ENCODE measurements at regions not wholly inside any gene's neighbourhood (a gene's known extent, or its start where the extent isn't known, plus 50 kb on each side); places are given as distances from the start of the nearest gene placed in this dataset.

DNA sequence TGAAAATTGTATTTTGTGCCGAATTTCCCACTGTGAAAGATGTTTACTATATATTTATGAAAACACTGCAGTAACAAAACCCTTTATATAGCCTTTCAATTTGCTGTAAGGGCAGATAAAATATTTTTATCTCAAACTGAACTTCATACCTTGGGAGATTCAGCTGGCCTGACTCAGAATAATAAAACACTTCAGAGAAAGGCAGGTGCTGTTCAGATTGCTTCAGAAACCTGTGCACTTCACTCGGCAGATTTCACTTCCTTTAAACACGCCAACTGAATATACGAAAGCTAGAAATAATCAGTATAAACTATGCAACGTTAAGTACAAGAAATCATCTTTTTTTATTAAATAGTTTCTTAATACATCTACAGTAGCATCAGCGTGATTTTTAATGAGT, 839.1 kb upstream of the RBFOX1 start:
- H3K36me3 ChIP-seq (ENCODE audit: control insufficient read depth, insufficient read depth, low read length) = no peaks in the 10 kb centered on the region
- H2BK20ac ChIP-seq (ENCODE audit: low read depth, low read length) = no peak overlapping the region
- TF ChIP-seq SMC3 (IDR thresholded peaks at IDR 0.05; ENCODE audit: low read depth, low read length) = no peak
- TF ChIP-seq MXI1 (IDR thresholded peaks at IDR 0.05; ENCODE audit: borderline replicate concordance, low read depth, low read length) = no peak
- TF ChIP-seq, protein P1, sequence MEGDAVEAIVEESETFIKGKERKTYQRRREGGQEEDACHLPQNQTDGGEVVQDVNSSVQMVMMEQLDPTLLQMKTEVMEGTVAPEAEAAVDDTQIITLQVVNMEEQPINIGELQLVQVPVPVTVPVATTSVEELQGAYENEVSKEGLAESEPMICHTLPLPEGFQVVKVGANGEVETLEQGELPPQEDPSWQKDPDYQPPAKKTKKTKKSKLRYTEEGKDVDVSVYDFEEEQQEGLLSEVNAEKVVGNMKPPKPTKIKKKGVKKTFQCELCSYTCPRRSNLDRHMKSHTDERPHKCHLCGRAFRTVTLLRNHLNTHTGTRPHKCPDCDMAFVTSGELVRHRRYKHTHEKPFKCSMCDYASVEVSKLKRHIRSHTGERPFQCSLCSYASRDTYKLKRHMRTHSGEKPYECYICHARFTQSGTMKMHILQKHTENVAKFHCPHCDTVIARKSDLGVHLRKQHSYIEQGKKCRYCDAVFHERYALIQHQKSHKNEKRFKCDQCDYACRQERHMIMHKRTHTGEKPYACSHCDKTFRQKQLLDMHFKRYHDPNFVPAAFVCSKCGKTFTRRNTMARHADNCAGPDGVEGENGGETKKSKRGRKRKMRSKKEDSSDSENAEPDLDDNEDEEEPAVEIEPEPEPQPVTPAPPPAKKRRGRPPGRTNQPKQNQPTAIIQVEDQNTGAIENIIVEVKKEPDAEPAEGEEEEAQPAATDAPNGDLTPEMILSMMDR (conservative IDR thresholded peaks at IDR 0.05; ENCODE audit: low read depth, low read length) = no peak
- TF ChIP-seq MAZ (IDR thresholded peaks at IDR 0.05; ENCODE audit: borderline replicate concordance, low read depth, low read length) = no peak
- TF ChIP-seq MAFK (IDR thresholded peaks at IDR 0.05; ENCODE audit: low read depth, low read length) = no peak
- TF ChIP-seq, protein P2, sequence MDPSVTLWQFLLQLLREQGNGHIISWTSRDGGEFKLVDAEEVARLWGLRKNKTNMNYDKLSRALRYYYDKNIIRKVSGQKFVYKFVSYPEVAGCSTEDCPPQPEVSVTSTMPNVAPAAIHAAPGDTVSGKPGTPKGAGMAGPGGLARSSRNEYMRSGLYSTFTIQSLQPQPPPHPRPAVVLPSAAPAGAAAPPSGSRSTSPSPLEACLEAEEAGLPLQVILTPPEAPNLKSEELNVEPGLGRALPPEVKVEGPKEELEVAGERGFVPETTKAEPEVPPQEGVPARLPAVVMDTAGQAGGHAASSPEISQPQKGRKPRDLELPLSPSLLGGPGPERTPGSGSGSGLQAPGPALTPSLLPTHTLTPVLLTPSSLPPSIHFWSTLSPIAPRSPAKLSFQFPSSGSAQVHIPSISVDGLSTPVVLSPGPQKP (IDR thresholded peaks at IDR 0.05; ENCODE audit: borderline replicate concordance, low read depth, low read length) = no peak
- no peak for TF ChIP-seq BHLHE40 (IDR thresholded peaks at IDR 0.05; ENCODE audit: low read depth, low read length)
- no peak for TF ChIP-seq RFX5 (IDR thresholded peaks at IDR 0.05; ENCODE audit: low read depth, low read length)
- no peak for TF ChIP-seq RCOR1 (IDR thresholded peaks at IDR 0.05; ENCODE audit: insufficient replicate concordance, low read length)
- TF ChIP-seq, protein P3, sequence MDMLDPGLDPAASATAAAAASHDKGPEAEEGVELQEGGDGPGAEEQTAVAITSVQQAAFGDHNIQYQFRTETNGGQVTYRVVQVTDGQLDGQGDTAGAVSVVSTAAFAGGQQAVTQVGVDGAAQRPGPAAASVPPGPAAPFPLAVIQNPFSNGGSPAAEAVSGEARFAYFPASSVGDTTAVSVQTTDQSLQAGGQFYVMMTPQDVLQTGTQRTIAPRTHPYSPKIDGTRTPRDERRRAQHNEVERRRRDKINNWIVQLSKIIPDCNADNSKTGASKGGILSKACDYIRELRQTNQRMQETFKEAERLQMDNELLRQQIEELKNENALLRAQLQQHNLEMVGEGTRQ (IDR thresholded peaks at IDR 0.05; ENCODE audit: low read depth, low read length) = no peak
- TF ChIP-seq CHD1 (IDR thresholded peaks at IDR 0.05; ENCODE audit: low read depth, low read length) = no peak
- TF ChIP-seq FOS (IDR thresholded peaks at IDR 0.05; ENCODE audit: low read depth, low read length) = no peak
- no peak for TF ChIP-seq CEBPB (IDR thresholded peaks at IDR 0.05; ENCODE audit: low read depth, low read length)
- TF ChIP-seq NFE2L2 (IDR thresholded peaks at IDR 0.05; ENCODE audit: low read depth, low read length) = no peak
- no peak for TF ChIP-seq RAD21 (IDR thresholded peaks at IDR 0.05; ENCODE audit: low read length)
- no peaks in the 10 kb centered on the region for H3K79me1 ChIP-seq (ENCODE audit: low read depth in 1 of 2, low read length in 2 of 2)
- WGBS, 2 experiments (ENCODE audit: extremely low coverage in 2 of 2, insufficient read length in 1 of 2) = no CpG with 5 or more reads among the region's 6 CpGs
- no peak overlapping the region for H3K14ac ChIP-seq (replicated peaks; ENCODE audit: low read depth, low read length)
- H4K91ac ChIP-seq (ENCODE audit: insufficient read depth, low read depth, low read length) = no peak overlapping the region
- H2AFZ ChIP-seq (replicated peaks; ENCODE audit: low read length, poor library complexity) = no peak overlapping the region
- intact Hi-C loops (cut with micrococcal nuclease) (no loop called here), dilution Hi-C loops (cut with HindIII; ENCODE audit: low sequenced_read_pairs, unreplicated experiment) (no loop called here), in situ Hi-C loops (cut with MboI; ENCODE audit: low sequenced_read_pairs) (no loop called here)
- no peak overlapping the region for H3K56ac ChIP-seq (ENCODE audit: extremely low read depth, insufficient read depth, low read length)
- no peak overlapping the region for H3K18ac ChIP-seq (ENCODE audit: low read depth, low read length)
- no TSS peak for BruUV-seq (replicated peaks)
- no peak overlapping the region for H3K9ac ChIP-seq (ENCODE audit: low read depth, low read length)
- H4K20me1 ChIP-seq (ENCODE audit: insufficient read depth, low read length) = no peaks in the 10 kb centered on the region
- no peak overlapping the region for H3K4me3 ChIP-seq (ENCODE audit: insufficient read depth, low read depth, low read length)
- H2AK5ac ChIP-seq (ENCODE audit: low read depth, low read length) = no peak overlapping the region
- H3K27me3 ChIP-seq (ENCODE audit: control insufficient read depth, insufficient read depth, low read length) = no peaks in the 10 kb centered on the region
- no peaks in the 10 kb centered on the region for H3K9me1 ChIP-seq (ENCODE audit: insufficient read depth, low read length)
- H3K9me3 ChIP-seq (ENCODE audit: control insufficient read depth, insufficient read depth, low read length) = peaks cover 8% of the 10 kb centered on the region
- no peak overlapping the region for H2BK15ac ChIP-seq (ENCODE audit: low read depth, low read length)
- no peak overlapping the region for H4K8ac ChIP-seq (ENCODE audit: low read depth in 2 of 2, low read length in 2 of 2)
- H3K4ac ChIP-seq (ENCODE audit: low read depth, low read length) = no peak overlapping the region
- DNase-seq (no peak), ATAC-seq (ENCODE audit: low read depth) (no peak)
- H3K4me2 ChIP-seq (ENCODE audit: low read depth, low read length) = no peak overlapping the region
- CTCF ChIA-PET = no interaction called here
- no peak overlapping the region for H3K27ac ChIP-seq (ENCODE audit: insufficient read depth, low read length)
- H2BK5ac ChIP-seq (ENCODE audit: low read depth, low read length, poor library complexity, severe bottlenecking) = no peak overlapping the region
- H3K23ac ChIP-seq (ENCODE audit: low read depth, low read length) = no peak overlapping the region
- no peak overlapping the region for H2AK9ac ChIP-seq (replicated peaks; ENCODE audit: low read depth, low read length, poor library complexity)
- POLR2A ChIA-PET (ENCODE audit: unreplicated experiment) = no interaction called here
- no peak overlapping the region for H2BK120ac ChIP-seq (ENCODE audit: low read depth, low read length)
- H3K4me1 ChIP-seq (ENCODE audit: control insufficient read depth, insufficient read depth, low read length) = no peaks in the 10 kb centered on the region
- no peak overlapping the region for H4K5ac ChIP-seq (ENCODE audit: low read depth, low read length)
